NCI-H524 (cell line): ENCODE measurements at regions not wholly inside any gene's neighbourhood (a gene's known extent, or its start where the extent isn't known, plus 50 kb on each side); places are given as distances from the start of the nearest gene placed in this dataset.

ENCODE experiments used
- DNase-seq, 2 experiments: peaks; one replicate each; lab custom pipeline; 2025; lab: John Stamatoyannopoulos, UW

GRCh38 chr17:56096026-56096810 is 57.1 kb upstream of the ANKFN1 start:
- DNase-seq, result no peak

- DNase-seq, result no peak
Measured at GRCh38 chr17:56098746-56099145, 54.5 kb upstream of the ANKFN1 start.

- no peak for DNase-seq
Measured at GRCh38 chr17:56099649-56100048, 53.6 kb upstream of the ANKFN1 start.
